Activated naive CD4-positive, alpha-beta T cell treated with Interleukin-2 at 50 U/mL for 16 hours (primary cell): ENCODE measurements at regions not wholly inside any gene's neighbourhood (a gene's known extent, or its start where the extent isn't known, plus 50 kb on each side); places are given as distances from the start of the nearest gene placed in this dataset.

Source experiments
- DNase-seq: peaks from one replicate; pipeline ENCODE4 v3.0.0-alpha.2; 2020

DNA sequence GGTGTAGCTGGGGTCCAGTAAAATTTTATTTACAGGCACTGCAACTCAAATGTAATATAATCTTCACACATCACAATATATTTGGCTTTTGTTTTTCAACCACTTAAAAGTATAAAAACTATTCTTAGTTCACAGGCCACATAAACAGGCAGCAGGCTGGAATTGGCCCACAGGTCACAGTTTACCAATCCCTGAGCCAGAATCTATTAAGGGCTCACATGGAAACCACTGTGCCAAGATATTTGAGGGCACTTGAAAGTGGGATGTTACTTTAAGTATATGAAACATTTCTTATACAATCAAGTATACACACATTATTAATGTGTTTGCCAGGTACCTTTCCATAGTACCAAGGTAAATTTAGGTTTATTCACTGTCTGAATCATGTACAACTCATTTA, 71.9 kb upstream of the PRDX6 start:
- no peak for DNase-seq

- no peak for DNase-seq
Observed at GRCh38 chr1:173405834-173406233, 71.3 kb upstream of the PRDX6 start.

GRCh38 chr1:173406783-173407230, 70.3 kb upstream of the PRDX6 start:
- DNase-seq: no peak

DNA sequence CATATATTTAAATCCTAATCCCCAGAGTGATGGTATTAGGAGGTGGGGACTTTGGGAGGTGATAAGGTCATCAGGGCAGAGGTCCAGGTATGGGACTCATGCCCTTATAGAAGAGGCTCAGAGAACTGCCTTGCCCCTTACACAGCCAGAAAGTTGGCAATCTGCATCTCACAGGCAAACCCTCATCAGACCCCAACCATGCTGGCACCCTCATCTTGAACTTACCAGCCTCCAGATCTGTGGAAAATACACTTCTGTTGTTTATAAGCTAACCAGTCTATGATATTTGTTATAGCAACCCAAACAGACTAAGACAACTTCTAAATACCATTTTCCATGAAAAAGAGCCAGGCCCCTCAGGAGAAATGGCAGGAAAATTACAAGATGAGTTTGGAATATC, 69.3 kb upstream of the PRDX6 start:
- DNase-seq: no peak

DNA sequence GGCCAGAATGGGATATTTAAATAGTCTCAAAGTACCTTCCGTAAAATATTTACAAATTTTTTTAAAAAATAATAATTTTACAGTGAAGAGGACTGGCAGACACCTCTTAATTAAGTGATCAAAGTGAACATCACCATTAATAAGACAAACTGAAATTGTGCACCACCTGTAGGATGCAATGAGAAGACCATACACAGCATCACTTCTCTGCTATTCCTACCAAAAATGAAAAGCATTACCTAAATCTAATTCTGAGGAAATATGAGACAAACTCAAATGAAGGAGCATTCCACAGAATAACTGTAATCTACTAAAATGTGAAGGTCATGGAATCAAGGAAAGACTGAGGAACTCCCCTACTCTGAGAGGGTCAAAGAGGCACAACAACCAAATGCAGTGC, 68.2 kb upstream of the PRDX6 start:
- no peak for DNase-seq

- no peak for DNase-seq
Observed at GRCh38 chr1:173409613-173410012, 67.5 kb upstream of the PRDX6 start.

GRCh38 chr1:173410133-173410793, 66.9 kb upstream of the PRDX6 start:
- DNase-seq: no peak

GRCh38 chr1:173410794-173411236, 66.3 kb upstream of the PRDX6 start:
- DNase-seq: no peak

DNA sequence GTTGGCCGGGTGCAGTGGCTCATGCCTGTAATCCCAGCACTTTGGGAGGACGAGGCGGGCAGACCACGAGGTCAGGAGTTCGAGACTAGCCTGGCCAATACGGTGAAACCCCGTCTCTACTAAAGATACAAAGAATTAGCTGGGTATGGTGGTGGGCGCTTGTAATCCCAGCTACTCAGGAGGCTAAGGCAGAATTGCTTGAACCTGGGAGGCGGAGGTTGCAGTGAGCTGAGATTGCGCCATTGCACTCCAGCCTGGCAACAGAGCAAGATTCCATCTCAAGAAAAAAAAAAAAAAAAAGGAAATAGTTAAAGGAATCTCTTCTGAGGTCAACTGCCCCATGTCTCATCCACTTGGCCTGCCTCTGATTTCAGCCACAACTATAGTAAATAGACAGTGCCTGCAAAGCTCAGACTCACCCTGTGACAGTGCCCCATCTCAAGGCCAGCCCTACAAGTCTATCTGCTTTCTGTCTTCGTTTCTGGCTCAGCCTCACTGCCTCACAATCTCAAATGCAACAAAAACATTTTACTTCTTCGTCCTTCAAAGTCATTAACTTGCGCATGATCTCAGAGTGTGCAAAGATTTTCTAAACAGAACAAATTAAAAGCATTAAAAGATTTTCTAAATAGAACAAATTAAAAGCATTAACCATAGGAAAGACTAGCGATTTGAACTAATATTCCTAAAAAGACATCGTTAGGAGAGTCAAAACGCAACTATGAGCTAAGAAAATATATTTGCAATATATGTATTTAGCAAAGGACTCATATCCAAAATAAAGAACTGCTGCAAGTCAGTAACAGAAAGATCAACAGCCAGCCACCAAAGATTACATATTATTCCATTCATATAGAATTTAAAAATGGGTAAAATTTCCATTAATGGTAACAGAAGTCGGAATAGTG, 65.0 kb upstream of the PRDX6 start:
- DNase-seq: no peak

DNA sequence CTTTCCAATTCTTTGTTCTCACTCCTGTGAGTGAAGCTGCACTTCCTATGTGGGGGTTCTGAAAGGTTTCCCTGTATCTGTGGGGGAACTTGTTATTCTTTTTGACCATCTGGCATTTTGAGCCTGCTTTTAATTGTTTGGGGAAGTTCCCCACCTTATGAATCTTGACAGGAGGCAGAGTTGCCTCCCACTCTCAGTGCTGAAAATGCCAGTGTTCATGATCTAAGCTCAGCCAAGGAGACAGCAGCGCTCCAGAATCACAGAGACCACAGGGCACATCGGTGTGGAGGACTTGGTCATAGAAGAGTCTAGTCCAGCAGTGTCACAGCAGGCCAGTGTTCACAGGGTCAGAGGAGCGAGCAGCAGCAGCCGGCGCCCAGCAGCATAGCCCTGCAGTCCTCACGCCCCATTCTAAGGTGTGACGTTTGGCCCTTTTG, 63.8 kb upstream of the PRDX6 start:
- DNase-seq: no peak

DNA sequence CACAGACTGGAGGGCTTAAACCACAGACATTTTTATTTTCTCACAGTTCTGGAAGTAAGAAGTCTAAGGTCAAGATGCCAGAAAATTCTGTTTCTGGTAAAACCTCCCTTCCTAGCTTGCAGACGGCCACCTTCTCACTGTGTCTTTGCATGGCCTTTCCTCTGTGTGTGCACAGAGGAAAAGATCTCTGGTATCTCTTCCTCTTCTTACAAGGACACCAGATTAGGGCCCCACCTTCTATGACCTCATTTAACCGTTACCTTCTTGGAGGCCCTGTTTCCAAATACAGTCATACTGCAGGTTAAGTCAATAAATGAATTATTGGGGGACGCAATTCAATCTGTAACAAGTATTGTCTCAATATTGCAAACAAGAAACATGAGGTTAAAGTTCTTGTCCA, 63.0 kb upstream of the PRDX6 start:
- DNase-seq: no peak

GRCh38 chr1:173414539-173415226, 62.5 kb upstream of the PRDX6 start:
- no peak for DNase-seq

- no peak for DNase-seq
Observed at GRCh38 chr1:173415490-173415889, 61.6 kb upstream of the PRDX6 start.

- DNase-seq: no peak
Observed at GRCh38 chr1:173415905-173416450, 61.2 kb upstream of the PRDX6 start.

DNA sequence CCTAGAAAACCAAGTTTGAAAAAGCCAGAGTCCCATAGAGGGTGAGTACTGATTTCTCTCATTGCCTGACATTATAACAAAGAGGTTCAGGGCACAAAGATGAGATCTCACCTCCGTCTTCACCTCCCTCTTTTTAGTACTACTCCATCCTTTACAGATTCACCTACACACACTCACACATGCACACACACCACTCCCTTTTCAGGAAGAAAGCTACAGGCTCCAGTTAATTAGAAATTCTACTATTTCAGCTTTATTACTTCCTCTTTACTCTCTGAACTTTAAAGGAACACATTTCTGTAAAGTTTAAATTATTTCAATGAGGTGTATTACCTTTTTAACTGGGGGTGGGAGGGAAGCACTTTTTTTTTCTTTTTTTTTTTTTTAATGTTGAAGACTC, 59.6 kb upstream of the PRDX6 start:
- DNase-seq: no peak

DNA sequence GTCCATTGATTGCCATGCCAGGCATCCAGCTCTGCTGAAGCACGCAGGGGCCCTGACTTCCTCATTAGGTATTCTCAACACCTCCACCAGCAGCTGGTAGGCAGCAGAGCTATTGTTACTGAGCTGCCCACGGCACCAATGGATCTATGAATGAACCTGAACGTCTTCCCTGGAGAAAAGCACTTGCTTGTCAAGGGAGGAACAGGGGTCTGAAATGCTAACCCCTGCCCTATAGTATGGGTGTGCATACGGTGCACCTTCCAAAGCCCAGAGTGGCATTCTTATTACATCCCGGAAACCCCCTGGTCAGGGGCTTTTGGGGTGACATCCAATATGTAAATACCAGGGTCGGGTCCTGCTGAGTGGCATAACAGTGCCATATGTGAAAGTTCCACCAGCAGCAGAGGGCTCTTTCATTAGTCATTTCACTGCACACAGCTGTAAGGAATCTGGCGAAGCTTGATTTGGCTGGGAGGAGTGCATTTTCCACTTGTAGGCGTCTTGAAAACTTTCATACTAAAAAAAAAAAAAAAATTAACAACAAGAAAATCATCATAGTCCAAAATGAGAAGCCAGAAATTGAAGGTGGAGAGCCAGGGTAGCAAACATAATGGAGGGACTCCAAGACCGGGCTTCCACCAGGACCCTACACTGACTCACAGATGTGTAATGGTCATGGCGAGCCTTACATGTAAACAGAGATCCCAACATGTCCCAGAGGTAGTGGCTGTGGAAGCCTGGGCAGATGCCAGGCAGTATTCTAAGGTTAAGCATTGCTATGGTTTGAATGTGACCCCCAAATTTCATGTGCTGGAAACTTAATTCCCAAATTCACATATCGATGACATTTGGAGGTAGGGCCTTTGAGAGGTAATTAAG, 58.8 kb upstream of the PRDX6 start:
- no peak for DNase-seq

- DNase-seq: peak; percentile 53
Observed at GRCh38 chr1:173420330-173420806, 56.8 kb upstream of the PRDX6 start.

DNA sequence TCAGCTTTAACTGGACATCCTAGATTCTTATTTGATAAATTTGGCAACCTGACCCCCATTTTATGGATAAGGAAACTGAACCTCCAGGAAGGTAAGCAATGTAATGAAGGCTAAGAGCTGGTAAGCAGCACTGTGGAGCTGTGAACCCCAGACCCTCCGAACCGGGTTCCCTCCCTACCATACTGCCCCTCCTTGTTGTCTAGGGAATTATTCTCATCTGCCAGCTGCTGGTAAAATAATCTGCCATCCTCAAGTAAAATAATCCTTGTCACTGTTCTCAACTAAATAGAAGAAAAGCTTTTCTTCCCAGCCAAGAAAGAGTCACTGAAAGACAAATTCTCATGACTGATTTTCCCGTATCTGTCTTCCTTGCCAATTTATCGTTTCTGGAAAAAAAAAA, 55.8 kb upstream of the PRDX6 start:
- no peak for DNase-seq

DNA sequence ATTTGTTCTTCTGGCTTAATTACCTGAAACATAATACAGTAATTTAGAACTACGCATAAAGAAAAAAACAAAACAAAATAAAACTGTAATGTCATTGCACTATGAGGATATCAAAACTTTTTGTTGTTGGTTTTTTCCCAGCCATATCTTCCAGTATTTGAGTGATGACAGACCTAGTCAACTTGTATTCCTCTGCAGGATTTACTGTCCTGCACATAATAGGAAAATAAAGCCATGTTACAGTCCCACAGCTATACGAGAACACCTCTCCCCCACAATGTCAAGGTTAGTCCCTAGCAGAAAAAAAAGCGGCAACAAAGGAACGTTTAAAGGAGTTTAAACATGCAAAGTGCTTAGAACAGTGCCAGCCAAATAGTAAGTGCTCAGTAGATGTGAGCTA, 55.3 kb upstream of the PRDX6 start:
- no peak for DNase-seq

GRCh38 chr1:173422456-173422976, 54.6 kb upstream of the PRDX6 start:
- no peak for DNase-seq

DNA sequence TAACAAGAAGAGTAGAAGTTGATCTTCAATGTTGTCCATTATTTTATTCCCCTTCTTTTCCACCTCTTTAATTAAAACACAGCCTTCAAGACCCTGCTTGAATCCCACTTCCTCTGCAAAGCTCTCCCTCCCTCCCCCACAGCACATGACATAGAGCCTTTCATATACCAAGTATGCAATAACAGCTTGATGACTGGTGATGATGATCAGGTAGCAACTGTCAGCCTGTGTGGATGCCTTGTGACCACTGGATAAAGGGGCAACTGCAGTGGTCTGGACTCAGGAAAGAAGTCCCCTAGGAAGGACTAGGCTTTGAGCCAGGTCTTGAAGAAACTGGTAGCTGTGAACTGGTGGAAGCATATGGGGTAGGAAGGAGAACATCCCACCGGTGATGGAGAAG, 53.8 kb upstream of the PRDX6 start:
- no peak for DNase-seq

- no peak for DNase-seq
Observed at GRCh38 chr1:173424143-173424542, 53.0 kb upstream of the PRDX6 start.
